HFF-Myc (cell line): ENCODE measurements at regions not wholly inside any gene's neighbourhood (a gene's known extent, or its start where the extent isn't known, plus 50 kb on each side); places are given as distances from the start of the nearest gene placed in this dataset.
A peak's percentile ranks its signal among the peaks of the same experiment; 100 is the strongest.

ENCODE experiments used
- DNase-seq: peaks from one replicate; pipeline ENCODE4 v3.0.0-alpha.2; 2011; ENCODE audit warnings: low read depth; ENCODE audit errors: extremely low read depth
- H3K4me3 ChIP-seq: replicated peaks from 2 replicates; pipeline ENCODE4 v1.5.1; 2011; ENCODE audit warnings: low read depth, mild to moderate bottlenecking, control low read depth, low read length
- CTCF ChIP-seq: IDR thresholded peaks from 2 replicates; pipeline ENCODE4 v1.5.1; 2012; ENCODE audit warnings: mild to moderate bottlenecking, low read depth, low read length, control low read depth; ENCODE audit errors: missing control alignments

- no peak for DNase-seq
- no peak overlapping the region for H3K4me3 ChIP-seq
- TF ChIP-seq CTCF = no peak
Measured at GRCh38 chr13:105147461-105147860, 1388.0 kb downstream of the EFNB2 start.

DNA sequence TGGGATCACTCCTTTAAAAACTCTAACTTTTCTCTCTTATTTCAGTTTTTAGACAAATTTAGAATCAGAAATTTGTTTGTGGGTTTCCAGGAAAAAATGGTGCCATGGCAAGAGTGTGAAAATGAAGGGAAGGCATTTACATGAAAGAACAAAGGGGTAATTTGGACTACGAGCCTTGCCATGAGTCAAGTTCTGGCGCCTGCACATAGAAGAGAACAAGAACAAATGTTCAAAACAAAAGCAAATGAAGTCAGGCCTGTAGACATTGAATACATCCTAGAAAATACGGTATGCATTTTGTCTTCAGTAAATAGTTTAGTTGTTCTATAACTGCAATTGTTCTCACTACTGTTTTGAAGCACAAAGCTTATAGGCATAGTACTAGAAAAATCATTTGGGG lies 1390.5 kb downstream of the EFNB2 start:
- H3K4me3 ChIP-seq = no peak overlapping the region
- no peak for DNase-seq
- no peak for TF ChIP-seq CTCF

DNA sequence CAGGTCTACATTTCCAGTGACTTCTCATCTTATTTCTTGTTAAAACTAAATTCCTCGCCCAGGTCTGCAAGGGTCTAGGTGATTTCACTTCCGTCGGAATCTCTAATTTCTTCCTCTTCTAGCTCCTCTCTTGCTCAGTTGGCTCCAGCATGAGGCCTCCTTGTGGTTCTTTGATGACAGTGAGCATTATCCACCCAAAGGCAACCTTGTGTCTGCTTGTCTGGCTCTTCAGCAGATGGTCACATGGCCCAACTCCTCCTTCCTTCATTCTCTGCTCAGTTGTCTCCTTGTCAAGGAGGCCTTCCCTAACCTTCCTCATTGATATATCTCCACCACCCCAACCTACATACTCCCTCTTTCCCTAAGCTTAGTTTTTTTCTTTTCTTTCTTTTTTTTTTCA lies 1391.4 kb downstream of the EFNB2 start:
- H3K4me3 ChIP-seq = no peak overlapping the region
- no peak for DNase-seq
- TF ChIP-seq CTCF = no peak

GRCh38 chr13:105142556-105142955 lies 1392.9 kb downstream of the EFNB2 start:
- DNase-seq = no peak
- H3K4me3 ChIP-seq = no peak overlapping the region
- TF ChIP-seq CTCF = no peak

DNA sequence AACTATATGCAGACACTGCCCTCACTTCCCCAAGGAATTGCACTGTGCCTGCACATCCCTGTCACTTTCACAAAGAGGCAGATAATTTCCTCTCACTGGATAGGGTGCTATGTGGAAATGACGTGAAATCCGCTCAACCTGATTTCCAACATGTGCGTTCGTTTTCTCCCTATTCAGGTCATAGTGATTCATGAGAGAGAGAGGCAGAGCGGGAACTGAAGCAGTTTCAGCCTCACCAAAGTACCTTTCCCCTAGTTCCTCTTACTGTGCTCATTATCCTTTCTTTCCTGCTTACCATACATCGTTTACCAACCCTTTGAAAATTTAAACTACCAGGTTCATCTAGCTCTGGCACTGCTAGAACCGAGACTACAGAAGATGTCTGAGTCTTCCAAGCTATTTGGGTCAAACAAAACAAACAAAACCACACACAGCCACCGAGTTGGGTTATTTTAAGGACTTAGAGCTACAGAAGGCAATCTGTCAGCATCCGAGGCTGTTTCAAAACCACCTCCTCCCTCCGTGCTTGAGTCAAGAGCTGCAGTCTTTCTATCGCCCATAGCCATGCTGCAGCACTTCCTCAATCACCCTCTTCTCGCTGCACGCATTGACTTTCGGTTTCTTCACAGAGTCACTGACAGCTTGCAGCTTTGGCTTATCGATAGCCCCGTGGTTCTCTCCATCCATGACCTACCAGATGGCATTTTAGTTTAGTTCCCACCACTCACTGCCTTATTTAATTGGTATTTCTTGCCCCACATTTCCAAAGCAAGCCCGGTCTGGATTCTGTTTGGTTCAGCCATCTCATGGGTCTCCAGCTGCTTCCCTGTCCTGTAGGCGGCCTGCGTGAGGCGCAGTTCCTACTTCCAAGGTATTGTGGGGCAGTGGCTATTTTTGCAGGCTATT lies 1395.8 kb downstream of the EFNB2 start:
- TF ChIP-seq CTCF = peak; percentile 26
- no peak for DNase-seq

DNA sequence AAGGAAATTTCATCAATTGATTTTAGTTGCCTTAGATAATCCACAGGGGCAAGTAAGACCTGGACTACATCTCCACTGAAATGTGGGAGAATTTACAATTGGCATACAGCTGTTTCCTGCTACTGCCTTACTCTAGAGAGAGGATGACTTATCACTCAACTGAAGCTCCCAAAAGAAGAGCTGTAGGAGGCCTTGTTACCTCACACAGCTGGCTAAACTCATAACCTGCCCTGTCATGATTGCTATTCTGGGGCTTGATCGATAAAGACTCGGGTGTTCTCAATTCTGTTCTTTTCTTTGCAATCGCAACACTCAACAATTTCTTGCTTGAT lies 1396.4 kb downstream of the EFNB2 start:
- TF ChIP-seq CTCF = no peak
- no peak overlapping the region for H3K4me3 ChIP-seq
- DNase-seq = no peak

More for the DNA sequence above, 1395.8 kb downstream of the EFNB2 start:
- H3K4me3 ChIP-seq = peak overlapping the region; percentile 36
